ENCODE measurements at regions not wholly inside any gene's neighbourhood (a gene's known extent, or its start where the extent isn't known, plus 50 kb on each side); places are given as distances from the start of the nearest gene placed in this dataset.

- intact Hi-C loops (cut with micrococcal nuclease), result no loop called here
- ChIA-PET POLR2A (no interaction called here), CTCF (no interaction called here), RAD21 (ENCODE audit: low non-redundant PET in 1 of 2, low total read pairs in 2 of 2, uncharacterized antibody in 2 of 2, unreplicated experiment in 2 of 2) (interaction anchor here in 1 of 2 experiments (0.7 kb wide), 1 partner anchor 192 kb away, joined by 3 read pairs; no protein-coding TSS in a partner anchor)
- no peak for ATAC-seq
- Histone ChIP-seq H3K4me3 (replicated peaks in 1 of 2; ENCODE audit: low read depth in 1 of 2, low read length in 2 of 2) (no peak overlapping the region), H3K27me3 (ENCODE audit: insufficient read depth, low read length) (no peaks in the 10 kb centered on the region), H3K36me3 (ENCODE audit: control insufficient read depth in 1 of 2, insufficient read depth in 2 of 2, low read length in 2 of 2) (no peaks in the 10 kb centered on the region), H3K9ac (ENCODE audit: low read length) (no peak overlapping the region), H3K9me2 (ENCODE audit: insufficient read depth) (no peaks in the 10 kb centered on the region), H3K4me1 (ENCODE audit: control insufficient read depth in 1 of 2, insufficient read depth in 2 of 2, low read length in 2 of 2) (no peaks in the 10 kb centered on the region), H3K9me3 (ENCODE audit: control insufficient read depth in 1 of 2, insufficient read depth in 1 of 2, low read depth in 1 of 2, low read length in 2 of 2) (no peaks in the 10 kb centered on the region), H3K79me2 (ENCODE audit: insufficient read depth, low read length) (no peaks in the 10 kb centered on the region), H4K20me1 (ENCODE audit: insufficient read depth) (no peaks in the 10 kb centered on the region), H2AFZ (ENCODE audit: low read depth, low read length, poor library complexity, severe bottlenecking) (no peak overlapping the region), H3K27ac (ENCODE audit: low read depth, low read length) (no peak overlapping the region), H3K4me2 (ENCODE audit: low read length) (no peak overlapping the region)
- no TSS peak for BruUV-seq (replicated peaks)
- DNase-seq (ENCODE audit: low read depth, low spot score), result no peak
- TF ChIP-seq MAX (IDR thresholded peaks at IDR 0.05) (no peak), YY1 (IDR thresholded peaks at IDR 0.05; ENCODE audit: extremely low read depth, insufficient replicate concordance, low read depth, low read length) (no peak), EZH2phosphoT487 (IDR thresholded peaks at IDR 0.05; ENCODE audit: borderline replicate concordance) (no peak), ATF3 (IDR thresholded peaks at IDR 0.05) (no peak), POLR2AphosphoS5 (IDR thresholded peaks at IDR 0.05; ENCODE audit: low read depth, low read length) (no peak), CEBPB (IDR thresholded peaks at IDR 0.05; ENCODE audit: low read depth) (no peak), SRF (IDR thresholded peaks at IDR 0.05; ENCODE audit: low read depth) (no peak), POLR2A (IDR thresholded peaks at IDR 0.05; ENCODE audit: borderline replicate concordance, extremely low read depth, insufficient read depth, insufficient read length) (no peak), ZNF274 (IDR thresholded peaks at IDR 0.05; ENCODE audit: low read depth, low read length) (no peak), RAD21 (IDR thresholded peaks at IDR 0.05; ENCODE audit: low read depth) (no peak), CBX3 (IDR thresholded peaks at IDR 0.05; ENCODE audit: low read depth) (no peak), ZBTB33 (IDR thresholded peaks at IDR 0.05; ENCODE audit: extremely low read depth, insufficient replicate concordance, low read length) (no peak), TCF7L2 (IDR thresholded peaks at IDR 0.05; ENCODE audit: borderline replicate concordance, extremely low read depth, insufficient read depth, insufficient read length) (no peak), SP1 (IDR thresholded peaks at IDR 0.05; ENCODE audit: low read depth) (no peak), SIN3A (IDR thresholded peaks at IDR 0.05; ENCODE audit: low read depth) (no peak), EGR1 (IDR thresholded peaks at IDR 0.05; ENCODE audit: low read depth) (no peak), ELF1 (IDR thresholded peaks at IDR 0.05; ENCODE audit: borderline replicate concordance, low read depth) (no peak), EZH2 (IDR thresholded peaks at IDR 0.05) (no peak)
These were observed 107.9 kb upstream of the LARP1 start for GRCh38 chr5:154647114-154647760.
